H9 (cell line): ENCODE measurements at regions not wholly inside any gene's neighbourhood (a gene's known extent, or its start where the extent isn't known, plus 50 kb on each side); places are given as distances from the start of the nearest gene placed in this dataset.
A peak's percentile ranks its signal among the peaks of the same experiment; 100 is the strongest.

ENCODE experiments used
- DNase-seq: peaks from one replicate; pipeline ENCODE4 v3.0.0-alpha.2; 2017
- H2AFZ ChIP-seq: one replicate; pipeline ENCODE4 v1.6.1; 2013; ENCODE audit warnings: mild to moderate bottlenecking, low read length, control low read depth, moderate library complexity
- H2AK5ac ChIP-seq: 2 replicates; pipeline ENCODE4 v1.6.1; 2013; ENCODE audit warnings: low read length, control low read depth, mixed read lengths; ENCODE audit not compliant: insufficient read length
- H2BK120ac ChIP-seq: one replicate; pipeline ENCODE4 v1.6.1; 2013; ENCODE audit warnings: low read depth, mild to moderate bottlenecking, low read length, control low read depth, inconsistent platforms; ENCODE audit not compliant: poor library complexity, severe bottlenecking
- H2BK12ac ChIP-seq: 2 replicates; pipeline ENCODE4 v1.6.1; 2013; ENCODE audit warnings: low read length, control low read depth, mixed read lengths, low read depth; ENCODE audit not compliant: insufficient read length
- H2BK15ac ChIP-seq: 2 replicates; pipeline ENCODE4 v1.6.1; 2013; ENCODE audit warnings: low read depth, low read length, control low read depth
- H2BK20ac ChIP-seq: one replicate; pipeline ENCODE4 v1.6.1; 2013; ENCODE audit warnings: low read depth, mild to moderate bottlenecking, low read length, control low read depth, inconsistent platforms; ENCODE audit not compliant: poor library complexity, severe bottlenecking
- H2BK5ac ChIP-seq: 2 replicates; pipeline ENCODE4 v1.6.1; 2013; ENCODE audit warnings: low read length, control low read depth, mixed read lengths; ENCODE audit not compliant: insufficient read length
- H3K14ac ChIP-seq: 2 replicates; pipeline ENCODE4 v1.6.1; 2013; ENCODE audit warnings: low read length, control low read depth; ENCODE audit not compliant: insufficient read depth
- H3K18ac ChIP-seq: 2 replicates; pipeline ENCODE4 v1.6.1; 2013; ENCODE audit warnings: low read depth, mild to moderate bottlenecking, mixed read lengths, low read length, control low read depth; ENCODE audit not compliant: insufficient read length
- H3K23ac ChIP-seq: 2 replicates; pipeline ENCODE4 v1.6.1; 2013; ENCODE audit warnings: low read length, control low read depth, mixed read lengths, low read depth; ENCODE audit not compliant: insufficient read length
- H3K23me2 ChIP-seq: 2 replicates; pipeline ENCODE4 v1.6.1; 2013; ENCODE audit warnings: low read depth, mild to moderate bottlenecking, mixed read lengths, low read length, control low read depth; ENCODE audit not compliant: insufficient read length, poor library complexity, severe bottlenecking
- H3K27ac ChIP-seq: 2 replicates; pipeline ENCODE4 v1.5.1; 2013; ENCODE audit warnings: low read length, control low read depth, mixed read lengths, low read depth; ENCODE audit not compliant: insufficient read length
- H3K27me3 ChIP-seq: 2 replicates; pipeline ENCODE4 v1.6.1; 2013; ENCODE audit warnings: low read length, control low read depth, inconsistent platforms; ENCODE audit not compliant: insufficient read depth
- H3K4ac ChIP-seq: 2 replicates; pipeline ENCODE4 v1.6.1; 2013; ENCODE audit warnings: low read depth, mild to moderate bottlenecking, control low read depth, inconsistent platforms, low read length, moderate library complexity
- H3K4me1 ChIP-seq: 2 replicates; pipeline ENCODE4 v1.6.1; 2013; ENCODE audit warnings: low read length, control low read depth, inconsistent platforms; ENCODE audit not compliant: insufficient read depth
- H3K4me2 ChIP-seq: 2 replicates; pipeline ENCODE4 v1.6.1; 2013; ENCODE audit warnings: low read length, control low read depth, mixed read lengths; ENCODE audit not compliant: insufficient read length, insufficient read depth
- H3K56ac ChIP-seq: 2 replicates; pipeline ENCODE4 v1.6.1; 2013; ENCODE audit warnings: low read depth, mild to moderate bottlenecking, mixed read lengths, low read length, control low read depth; ENCODE audit not compliant: insufficient read length
- H3K79me1 ChIP-seq: 2 replicates; pipeline ENCODE4 v1.6.1; 2013; ENCODE audit warnings: low read depth, mild to moderate bottlenecking, moderate library complexity, low read length, control low read depth, inconsistent platforms; ENCODE audit not compliant: insufficient read depth, poor library complexity, severe bottlenecking
- H3K79me2 ChIP-seq: 2 replicates; pipeline ENCODE4 v1.6.1; 2013; ENCODE audit warnings: low read length, control low read depth, inconsistent platforms; ENCODE audit not compliant: insufficient read depth
- H3K9ac ChIP-seq: 2 replicates; pipeline ENCODE4 v1.6.1; 2013; ENCODE audit warnings: low read length, control low read depth, mixed read lengths; ENCODE audit not compliant: insufficient read length; ENCODE audit errors: extremely low read depth
- H3K9me3 ChIP-seq: one replicate; pipeline ENCODE4 v1.6.1; 2013; ENCODE audit warnings: low read depth, low read length, inconsistent platforms; ENCODE audit not compliant: control insufficient read depth
- H3T11ph ChIP-seq: one replicate; pipeline ENCODE4 v1.6.1; 2013; ENCODE audit warnings: mild to moderate bottlenecking, low read length, control low read depth, inconsistent platforms
- H4K20me1 ChIP-seq: one replicate; pipeline ENCODE4 v1.6.1; 2013; ENCODE audit not compliant: control insufficient read depth, insufficient read length, insufficient read depth
- H4K5ac ChIP-seq: 2 replicates; pipeline ENCODE4 v1.6.1; 2013; ENCODE audit warnings: low read depth, mild to moderate bottlenecking, mixed read lengths, low read length, control low read depth; ENCODE audit not compliant: insufficient read length
- H4K8ac ChIP-seq: replicated peaks from 2 replicates; pipeline ENCODE4 v1.6.1; 2013; ENCODE audit warnings: low read length, control low read depth, mixed read lengths, low read depth; ENCODE audit not compliant: insufficient read length
- H4K91ac ChIP-seq: 2 replicates; pipeline ENCODE4 v1.6.1; 2013; ENCODE audit warnings: low read depth, mild to moderate bottlenecking, moderate library complexity, mixed read lengths, low read length, control low read depth; ENCODE audit not compliant: insufficient read length
- H3K27ac Mint-ChIP-seq, 3 experiments: 2 replicates in 2 of 3; 3 replicates in 1 of 3; pipeline ENCODE4 v1.8.0; 2020 to 2021; ENCODE audit warnings: mixed read lengths in 3 of 3, mild to moderate bottlenecking in 1 of 3, moderate library complexity in 1 of 3
- H3K27me3 Mint-ChIP-seq: 2 replicates; pipeline ENCODE4 v1.8.0; 2021; ENCODE audit warnings: low read depth, mild to moderate bottlenecking, moderate library complexity, mixed read lengths
- H3K36me3 Mint-ChIP-seq, 3 experiments: 2 replicates in 2 of 3; 3 replicates in 1 of 3; pipeline ENCODE4 v1.8.0; 2020 to 2021; ENCODE audit warnings: low read depth in 3 of 3, mixed read lengths in 3 of 3; ENCODE audit not compliant: insufficient read depth in 1 of 3
- H3K4me1 Mint-ChIP-seq, 2 experiments: 2 replicates each; pipeline ENCODE4 v1.8.0; 2020; ENCODE audit warnings: mixed read lengths in 2 of 2
- H3K4me3 Mint-ChIP-seq, 2 experiments: 2 replicates in 1 of 2; 3 replicates in 1 of 2; pipeline ENCODE4 v1.8.0; 2020 to 2021; ENCODE audit warnings: mild to moderate bottlenecking in 2 of 2, mixed read lengths in 2 of 2, moderate library complexity in 1 of 2
- H3K9me3 Mint-ChIP-seq, 2 experiments: 2 replicates in 1 of 2; 3 replicates in 1 of 2; pipeline ENCODE4 v1.8.0; 2020; ENCODE audit warnings: mild to moderate bottlenecking in 2 of 2, mixed read lengths in 2 of 2, moderate library complexity in 1 of 2
- WGBS: extraction: QIAGEN DNeasy Blood & Tissue Kit; methylation state at CpG from one replicate; pipeline ENCODE4 v1.1.7; 2013; ENCODE audit warnings: missing lambda C conversion rate, low lambda C conversion rate, mixed read lengths; ENCODE audit not compliant: insufficient read length; ENCODE audit errors: extremely low coverage; 5-methylcytosine and 5-hydroxymethylcytosine counted together
- TF ChIP-seq, protein P1 (sequence below): fragments of 200-600 bp; sonication (generic); conservative IDR thresholded peaks from 3 replicates; pipeline ENCODE4 v1.8.0; 2021; ENCODE audit warnings: antibody characterized with exemption, mild to moderate bottlenecking

DNA sequence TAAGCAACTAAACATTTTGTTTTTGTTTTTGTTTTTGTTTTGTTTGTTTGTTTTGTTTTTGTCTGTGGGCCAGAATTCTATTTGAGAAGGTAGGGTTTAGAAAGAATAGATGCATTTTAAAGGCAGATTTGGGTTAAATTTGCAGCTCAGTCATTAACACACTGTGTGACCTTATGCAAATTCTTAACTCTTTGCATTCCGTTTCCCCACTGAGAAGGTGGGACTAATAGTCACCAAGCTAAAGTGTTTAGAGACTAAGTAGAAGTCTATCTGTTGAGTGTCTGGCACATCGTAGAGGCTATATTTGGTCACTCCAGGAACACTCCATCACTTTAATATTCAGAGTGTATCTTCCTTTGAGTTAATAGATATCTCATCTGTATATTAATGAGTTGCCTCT lies 87.1 kb downstream of the CCNA1 start:
- TF ChIP-seq, protein P1, sequence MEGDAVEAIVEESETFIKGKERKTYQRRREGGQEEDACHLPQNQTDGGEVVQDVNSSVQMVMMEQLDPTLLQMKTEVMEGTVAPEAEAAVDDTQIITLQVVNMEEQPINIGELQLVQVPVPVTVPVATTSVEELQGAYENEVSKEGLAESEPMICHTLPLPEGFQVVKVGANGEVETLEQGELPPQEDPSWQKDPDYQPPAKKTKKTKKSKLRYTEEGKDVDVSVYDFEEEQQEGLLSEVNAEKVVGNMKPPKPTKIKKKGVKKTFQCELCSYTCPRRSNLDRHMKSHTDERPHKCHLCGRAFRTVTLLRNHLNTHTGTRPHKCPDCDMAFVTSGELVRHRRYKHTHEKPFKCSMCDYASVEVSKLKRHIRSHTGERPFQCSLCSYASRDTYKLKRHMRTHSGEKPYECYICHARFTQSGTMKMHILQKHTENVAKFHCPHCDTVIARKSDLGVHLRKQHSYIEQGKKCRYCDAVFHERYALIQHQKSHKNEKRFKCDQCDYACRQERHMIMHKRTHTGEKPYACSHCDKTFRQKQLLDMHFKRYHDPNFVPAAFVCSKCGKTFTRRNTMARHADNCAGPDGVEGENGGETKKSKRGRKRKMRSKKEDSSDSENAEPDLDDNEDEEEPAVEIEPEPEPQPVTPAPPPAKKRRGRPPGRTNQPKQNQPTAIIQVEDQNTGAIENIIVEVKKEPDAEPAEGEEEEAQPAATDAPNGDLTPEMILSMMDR: no peak
- Histone ChIP-seq H2BK15ac (no peak overlapping the region), H3K56ac (no peak overlapping the region), H3K79me2 (no peaks in the 10 kb centered on the region), H3K79me1 (no peaks in the 10 kb centered on the region), H2BK5ac (no peak overlapping the region), H2BK120ac (no peak overlapping the region), H4K5ac (no peak overlapping the region), H2BK20ac (no peak overlapping the region), H4K91ac (no peak overlapping the region), H3K4me2 (peak overlapping the region; percentile 6), H3K27me3 (no peaks in the 10 kb centered on the region), H3K18ac (no peak overlapping the region), H3T11ph (no peak overlapping the region), H2AK5ac (no peak overlapping the region), H3K23me2 (no peaks in the 10 kb centered on the region), H3K23ac (no peak overlapping the region), H3K4ac (no peak overlapping the region), H3K9me3 (no peaks in the 10 kb centered on the region), H3K9ac (no peak overlapping the region), H2AFZ (no peak overlapping the region), H4K8ac (no peak overlapping the region), H4K20me1 (no peaks in the 10 kb centered on the region), H3K14ac (no peak overlapping the region), H2BK12ac (no peak overlapping the region), H3K27ac (no peak overlapping the region), H3K4me1 (peaks cover 17% of the 10 kb centered on the region)
- H3K27me3 Mint-ChIP-seq: no peaks in the 10 kb centered on the region
- no peak for DNase-seq
- peak overlapping the region; percentile 31 to 80 (median 70); a peak in 6 of 7 replicates for H3K27ac Mint-ChIP-seq
- peaks cover 40 to 42% of the 10 kb centered on the region in 2 experiments for H3K4me1 Mint-ChIP-seq
- no CpG with 5 or more reads among the region's 2 CpGs for WGBS
- peak overlapping the region in 1 of 2 experiments; percentile 19; a peak in 2 of 5 replicates for H3K4me3 Mint-ChIP-seq
- peaks cover 3 to 21% (median 4%) of the 10 kb centered on the region in 3 experiments; a peak in 6 of 7 replicates for H3K36me3 Mint-ChIP-seq
- peaks cover 10 to 18% of the 10 kb centered on the region in 2 experiments; a peak in 4 of 5 replicates for H3K9me3 Mint-ChIP-seq
